GM21528 (cell line): ENCODE measurements at regions not wholly inside any gene's neighbourhood (a gene's known extent, or its start where the extent isn't known, plus 50 kb on each side); places are given as distances from the start of the nearest gene placed in this dataset.
"Not testable (repeated sequence)": the region's sequence is repeated elsewhere in the genome, so short reads cannot be mapped to it uniquely, and the experiment has no call there.

Source experiments
- ATAC-seq: cut with Tn5 transposase; IDR thresholded peaks from one replicate; pipeline ENCODE4 v1.9.1; 2021; ENCODE audit warnings: mild to moderate bottlenecking, moderate library complexity; ENCODE audit not compliant: unreplicated experiment, low FRiP score

GRCh38 chr2:146417942-146418341 lies 1426.9 kb upstream of the ACVR2A start:
- ATAC-seq: no peak

DNA sequence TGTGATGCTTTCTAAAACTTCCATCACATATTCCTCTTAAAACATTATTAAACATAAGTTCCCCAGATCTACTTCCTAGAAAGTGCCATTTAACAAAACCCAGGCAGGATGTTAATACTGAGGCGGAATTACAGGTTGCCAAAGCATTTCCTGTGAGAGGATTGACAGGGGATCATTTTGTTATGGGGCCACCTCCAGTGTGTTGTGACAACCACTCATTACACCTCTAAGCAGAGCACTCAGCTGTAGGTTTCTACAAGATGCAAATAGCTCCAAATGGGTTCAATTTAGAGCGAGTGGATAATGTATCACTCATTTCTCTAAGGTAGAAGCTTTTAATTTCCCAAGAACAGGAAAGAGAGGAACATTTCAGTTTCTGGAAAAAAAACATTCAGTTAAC lies 1429.5 kb upstream of the ACVR2A start:
- ATAC-seq: no peak

DNA sequence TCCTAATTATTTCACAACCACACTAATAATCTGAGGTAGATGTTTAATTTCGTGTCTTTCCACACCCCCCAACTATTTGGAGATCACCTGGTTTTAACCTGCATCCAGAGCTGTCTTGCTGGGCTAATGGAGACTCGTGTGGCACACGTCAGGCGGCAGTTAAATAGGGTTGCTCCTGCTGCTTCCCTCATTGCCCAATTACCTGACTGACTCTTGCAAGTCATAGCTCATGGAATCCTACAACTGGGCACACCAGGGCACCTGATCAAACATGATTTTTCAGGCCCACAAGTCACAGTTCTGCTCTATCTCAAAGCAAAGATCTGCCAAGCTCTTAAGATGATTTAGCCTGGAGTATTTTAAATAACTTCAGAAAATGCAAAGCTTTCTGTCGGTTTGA lies 1430.4 kb upstream of the ACVR2A start:
- ATAC-seq: no peak

DNA sequence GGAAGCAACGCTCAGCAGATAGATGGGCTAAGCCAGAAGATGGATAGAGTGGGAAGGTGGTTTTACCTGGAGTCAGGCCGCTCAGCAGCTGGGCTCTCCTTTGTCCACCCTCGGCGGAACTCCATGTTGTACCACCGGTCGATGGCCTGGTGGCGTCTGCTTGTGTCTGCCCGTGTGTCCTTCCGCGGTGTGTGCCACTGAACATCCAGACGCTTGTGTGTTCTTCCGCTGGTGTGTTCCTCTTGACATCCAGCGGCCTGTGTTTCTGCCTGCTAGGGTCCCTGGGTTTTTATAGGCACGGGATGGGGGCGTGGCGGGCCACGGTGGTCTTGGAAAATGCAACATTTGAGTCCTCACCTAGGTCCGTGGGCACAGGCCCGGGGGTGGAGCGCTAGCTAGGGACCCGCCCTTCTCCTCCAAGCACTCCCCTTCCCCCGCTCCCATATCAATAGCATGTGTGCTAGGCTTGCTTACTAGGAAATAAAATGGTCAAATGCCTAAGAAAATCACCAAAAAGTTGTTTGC lies 1431.7 kb upstream of the ACVR2A start:
- no peak for ATAC-seq

DNA sequence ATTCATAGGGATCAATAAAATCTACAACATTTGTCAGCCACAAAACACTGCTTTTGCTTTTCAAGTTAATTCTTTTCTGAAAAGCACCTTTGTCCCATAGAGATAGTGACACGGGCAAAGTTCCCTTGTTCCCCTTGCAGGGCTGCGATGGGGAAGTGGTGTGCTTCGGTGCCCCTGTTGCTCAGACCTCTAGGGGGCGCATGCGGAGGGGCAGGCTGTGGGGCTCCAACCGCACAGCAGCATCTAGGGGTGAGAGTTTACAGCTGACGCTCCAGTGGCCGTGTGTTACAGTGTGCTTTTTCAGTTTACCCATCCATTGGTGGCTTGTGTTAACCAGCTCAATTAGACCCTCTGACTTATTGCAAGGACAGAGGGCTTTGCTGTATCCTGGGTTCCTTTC lies 1432.2 kb upstream of the ACVR2A start:
- ATAC-seq: no peak

- ATAC-seq: not testable (repeated sequence)
Measured at GRCh38 chr2:146405402-146406309, 1439.2 kb upstream of the ACVR2A start.

GRCh38 chr2:146403546-146404160 lies 1441.2 kb upstream of the ACVR2A start:
- ATAC-seq: not testable (repeated sequence)

DNA sequence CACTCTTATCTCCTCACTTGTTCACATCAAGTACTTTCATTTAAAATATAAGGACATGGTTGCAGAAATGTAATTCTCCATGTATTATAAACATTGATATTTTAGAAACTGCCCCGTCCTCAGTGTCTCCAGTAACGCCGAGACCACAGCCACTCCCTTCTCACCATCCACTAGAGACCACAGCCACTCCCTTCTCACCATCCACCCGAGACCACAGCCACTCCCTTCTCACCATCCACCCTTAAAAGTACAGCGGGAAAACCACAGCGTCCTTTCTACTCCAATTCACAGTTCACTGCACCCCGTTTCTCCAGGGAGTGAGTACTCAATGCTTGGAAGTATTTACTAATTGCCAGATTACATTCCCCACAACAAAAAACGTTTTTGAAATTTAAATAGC lies 1452.2 kb upstream of the ACVR2A start:
- no peak for ATAC-seq

- ATAC-seq: no peak
Measured at GRCh38 chr2:146392186-146392585, 1452.6 kb upstream of the ACVR2A start.

DNA sequence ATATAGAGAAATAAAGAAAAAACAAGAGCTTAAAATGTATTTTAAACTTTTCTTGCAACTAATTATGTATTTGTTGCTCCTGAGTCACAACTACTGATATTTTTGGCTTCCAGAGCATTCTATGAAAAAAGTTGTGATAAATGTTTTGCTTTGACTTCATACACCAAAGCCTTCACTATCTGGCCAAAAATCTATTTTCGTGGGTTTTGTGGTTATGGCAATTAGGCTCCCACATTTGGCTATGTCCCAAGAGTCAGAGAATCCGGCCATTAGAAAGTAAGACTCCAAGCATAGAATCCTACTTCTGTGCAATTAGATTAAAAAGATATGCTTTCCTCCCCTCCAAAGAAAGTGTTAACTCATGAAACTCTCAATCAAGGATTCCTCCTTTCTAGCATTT lies 1456.1 kb upstream of the ACVR2A start:
- ATAC-seq: no peak

DNA sequence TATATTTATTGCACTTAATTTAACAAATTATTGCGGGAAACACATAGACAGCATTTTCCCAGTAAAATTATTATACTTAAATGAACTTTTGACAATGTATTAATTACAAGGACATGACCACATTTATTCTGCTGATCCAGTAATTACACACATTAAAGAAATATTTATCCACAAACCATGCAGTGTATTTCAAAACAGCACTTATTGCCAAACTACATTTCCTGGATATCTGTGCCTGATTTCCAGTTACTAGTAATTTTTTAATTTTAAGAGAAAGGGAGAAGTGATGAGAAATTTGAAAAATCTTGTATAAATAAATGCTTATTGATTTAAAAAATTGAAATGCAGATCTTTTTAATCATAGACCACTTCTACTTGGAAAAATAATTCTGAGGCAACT lies 1458.7 kb upstream of the ACVR2A start:
- no peak for ATAC-seq

- ATAC-seq: no peak
Measured at GRCh38 chr2:146385031-146385430, 1459.8 kb upstream of the ACVR2A start.

DNA sequence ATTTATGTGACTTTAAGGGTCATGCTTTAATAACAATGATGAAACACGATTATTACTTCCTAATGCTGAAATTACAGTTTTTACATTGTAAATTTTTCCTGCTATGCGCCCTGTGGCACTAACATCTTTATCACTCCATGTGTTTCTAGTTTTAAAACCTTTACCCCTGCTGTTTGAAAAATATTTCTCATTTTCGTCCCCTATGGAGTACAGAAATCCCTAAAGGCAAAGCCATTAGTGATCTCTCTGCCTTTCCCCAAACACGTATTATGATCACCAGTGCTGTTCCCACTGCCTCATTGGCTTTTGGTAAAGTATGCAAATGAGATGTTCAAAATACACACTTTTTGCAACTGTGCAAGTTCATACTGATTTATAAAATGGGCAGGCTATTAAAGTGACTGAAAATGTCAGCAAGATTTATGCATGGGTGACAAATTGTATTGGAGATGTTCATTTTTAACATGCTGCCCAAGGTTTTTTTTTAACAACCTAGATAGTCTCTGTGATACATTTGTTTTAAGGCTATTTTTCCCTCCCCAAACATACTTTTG lies 1468.2 kb upstream of the ACVR2A start:
- ATAC-seq: no peak

DNA sequence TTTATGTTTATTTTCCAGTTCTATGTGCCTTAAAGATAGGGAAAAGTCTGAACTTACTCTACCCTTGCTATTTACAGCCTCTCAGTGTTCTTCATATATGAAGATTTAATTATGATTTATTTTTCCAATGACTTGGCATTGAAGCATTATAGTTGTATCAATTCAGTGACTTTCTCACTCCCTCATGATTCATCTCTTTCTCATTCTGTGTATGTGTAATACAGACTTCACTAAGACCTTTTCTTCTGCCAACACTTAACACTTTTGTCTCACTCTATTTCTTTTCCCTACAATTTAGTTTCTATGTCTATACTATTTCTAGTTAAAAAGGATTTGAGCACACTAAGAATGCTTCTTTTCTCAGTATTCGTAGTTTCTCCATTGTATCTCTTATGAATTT lies 1470.3 kb upstream of the ACVR2A start:
- no peak for ATAC-seq

DNA sequence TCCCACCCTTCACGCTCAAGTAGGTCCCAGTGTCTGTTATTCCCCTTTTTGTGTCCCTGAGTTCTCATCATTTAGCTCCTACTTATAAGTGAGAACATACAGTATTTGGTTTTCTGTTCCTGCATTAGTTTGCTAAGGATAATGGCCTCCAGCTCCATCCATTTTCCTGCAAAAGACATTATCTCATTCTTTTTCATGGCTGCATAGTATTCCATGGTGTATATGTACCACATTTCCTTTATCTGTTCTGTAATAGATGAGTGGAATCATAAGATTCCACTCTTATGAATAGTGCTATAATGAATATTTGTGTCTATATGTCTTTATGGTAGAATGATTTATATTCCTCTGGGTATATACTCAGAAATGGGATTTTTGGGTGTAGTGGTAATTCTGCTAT lies 1473.5 kb upstream of the ACVR2A start:
- ATAC-seq: not testable (repeated sequence)

- ATAC-seq: no peak
Measured at GRCh38 chr2:146370826-146371225, 1474.0 kb upstream of the ACVR2A start.

DNA sequence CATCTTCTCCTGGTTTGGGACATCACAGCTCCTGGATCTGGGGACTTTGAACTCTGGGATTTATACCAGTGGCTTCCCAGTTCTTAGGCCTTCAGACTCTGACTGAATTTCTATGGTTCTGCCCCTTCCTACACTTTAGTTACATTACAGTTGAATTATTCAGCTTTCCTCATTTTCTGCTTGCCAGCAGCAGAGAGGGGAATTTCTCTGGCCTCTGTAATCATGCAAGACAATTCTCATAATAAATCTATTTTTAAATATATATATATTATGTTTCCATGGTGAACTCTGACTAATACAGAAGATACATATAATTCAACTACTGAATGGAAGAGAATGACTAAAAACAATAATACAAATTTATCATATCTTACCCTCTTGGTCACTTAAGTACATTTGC lies 1478.6 kb upstream of the ACVR2A start:
- ATAC-seq: no peak

GRCh38 chr2:146365041-146365440 lies 1479.8 kb upstream of the ACVR2A start:
- no peak for ATAC-seq

- ATAC-seq: no peak
Measured at GRCh38 chr2:146363731-146364130, 1481.1 kb upstream of the ACVR2A start.

DNA sequence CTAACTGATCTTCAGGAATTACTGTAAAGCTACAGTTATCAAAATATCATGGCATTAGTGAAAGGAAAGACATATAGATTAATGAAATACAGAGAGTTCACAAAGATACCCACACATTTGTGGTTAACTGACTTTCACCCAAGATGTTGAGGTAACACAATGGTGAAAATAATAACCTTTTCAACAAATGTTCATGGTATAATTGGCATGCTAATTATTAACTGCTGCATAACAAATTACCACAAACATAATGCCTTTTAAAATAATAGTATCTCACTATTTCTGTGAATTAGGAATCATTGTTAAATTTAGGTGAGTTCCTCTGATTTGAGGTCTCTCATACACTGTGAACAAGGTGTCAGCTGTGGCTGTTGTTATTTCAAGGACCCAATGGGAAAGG lies 1493.1 kb upstream of the ACVR2A start:
- ATAC-seq: no peak

GRCh38 chr2:146349334-146349733 lies 1495.5 kb upstream of the ACVR2A start:
- no peak for ATAC-seq
